CD4-positive, alpha-beta T cell treated with Interleukin-15 for 4 hours (primary cell): ENCODE measurements at regions not wholly inside any gene's neighbourhood (a gene's known extent, or its start where the extent isn't known, plus 50 kb on each side); places are given as distances from the start of the nearest gene placed in this dataset.
"Not testable (repeated sequence)": the region's sequence is repeated elsewhere in the genome, so short reads cannot be mapped to it uniquely, and the experiment has no call there.

ENCODE experiments used
- DNase-seq: peaks from one replicate; pipeline ENCODE4 v3.0.0-alpha.2; 2020; ENCODE audit warnings: low spot score

DNA sequence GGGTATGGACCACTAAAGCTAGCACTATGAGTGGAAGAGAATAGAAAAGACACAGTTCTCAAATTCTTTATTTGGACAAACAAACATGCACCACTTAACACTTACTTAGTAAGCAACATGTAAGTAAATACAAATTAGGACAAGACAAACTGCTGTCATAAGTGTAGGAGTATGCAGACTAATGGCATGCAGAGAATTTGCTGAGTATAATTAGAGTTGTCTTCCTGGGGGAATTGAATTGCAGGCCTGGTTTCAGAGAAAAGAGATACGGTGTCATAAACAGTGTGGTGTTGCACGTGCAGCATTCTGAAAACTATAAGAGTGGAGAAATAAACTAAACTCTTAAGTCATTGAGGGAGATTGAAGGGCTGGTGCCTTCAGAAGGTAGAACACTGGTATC is 125.2 kb upstream of the EYA4 start:
- DNase-seq = no peak

- no peak for DNase-seq
Observed at GRCh38 chr6:133128191-133128590, 113.0 kb upstream of the EYA4 start.

- no peak for DNase-seq
Observed at GRCh38 chr6:133129556-133129955, 111.6 kb upstream of the EYA4 start.

GRCh38 chr6:133130863-133131262 is 110.3 kb upstream of the EYA4 start:
- DNase-seq = no peak

GRCh38 chr6:133131621-133132465 is 109.3 kb upstream of the EYA4 start:
- no peak for DNase-seq

DNA sequence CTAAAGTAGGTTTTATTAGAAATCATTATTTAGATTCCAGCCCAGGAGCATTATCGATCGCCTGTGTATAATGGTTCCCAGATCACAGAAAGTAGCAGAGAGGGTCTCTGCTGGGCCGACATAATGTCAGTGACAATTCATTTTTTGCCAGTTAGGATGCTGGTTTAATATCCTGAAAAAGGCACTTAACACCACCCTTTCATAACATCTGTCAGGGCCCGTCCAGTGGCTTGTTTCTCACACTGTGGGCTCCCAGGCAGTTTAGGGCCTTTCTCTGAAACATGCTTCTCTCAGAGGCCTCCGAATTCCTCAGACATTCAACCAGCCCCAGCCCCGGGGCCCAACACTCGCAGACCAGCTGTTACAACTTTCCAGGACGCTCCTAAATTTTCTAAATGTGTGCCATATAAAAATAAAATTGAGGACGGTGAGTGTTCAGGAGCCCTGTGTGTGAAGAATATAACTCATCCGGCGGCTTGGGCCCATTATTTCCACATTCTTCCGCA is 108.6 kb upstream of the EYA4 start:
- DNase-seq = no peak

DNA sequence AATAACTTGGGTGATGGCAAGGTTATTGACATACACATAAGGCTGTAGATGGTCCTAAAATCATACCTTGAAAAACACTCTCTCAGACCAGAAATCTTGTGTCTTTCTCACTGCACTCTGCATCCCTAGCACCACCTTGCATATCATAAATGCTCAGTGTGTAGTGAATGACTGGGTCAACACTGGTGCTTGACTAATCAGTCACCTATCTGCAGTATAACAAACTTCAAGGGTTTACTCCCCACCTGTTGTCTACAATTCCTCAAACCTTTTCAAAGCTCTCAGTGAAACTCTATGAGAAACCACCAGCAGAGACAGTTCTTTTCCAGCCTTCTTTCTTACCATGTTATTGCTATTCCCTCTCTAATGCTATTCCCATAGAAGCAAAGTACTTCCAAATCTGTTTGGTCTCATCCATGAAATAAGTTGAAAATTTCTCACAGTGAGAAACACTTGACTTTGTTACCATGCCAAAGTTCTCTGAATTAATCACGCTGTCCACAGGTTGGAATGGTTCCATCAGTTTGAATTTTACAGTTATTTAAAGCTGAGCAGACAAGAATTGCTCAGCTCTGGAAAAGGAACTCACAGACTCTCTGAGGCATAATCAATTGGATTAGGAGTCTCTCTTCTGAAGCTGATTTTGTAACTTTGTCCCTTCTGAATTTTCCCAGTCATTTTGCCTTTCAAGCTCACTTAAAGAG is 104.8 kb upstream of the EYA4 start:
- DNase-seq = no peak

- DNase-seq = not testable (repeated sequence)
Observed at GRCh38 chr6:133147470-133148184, 93.5 kb upstream of the EYA4 start.

DNA sequence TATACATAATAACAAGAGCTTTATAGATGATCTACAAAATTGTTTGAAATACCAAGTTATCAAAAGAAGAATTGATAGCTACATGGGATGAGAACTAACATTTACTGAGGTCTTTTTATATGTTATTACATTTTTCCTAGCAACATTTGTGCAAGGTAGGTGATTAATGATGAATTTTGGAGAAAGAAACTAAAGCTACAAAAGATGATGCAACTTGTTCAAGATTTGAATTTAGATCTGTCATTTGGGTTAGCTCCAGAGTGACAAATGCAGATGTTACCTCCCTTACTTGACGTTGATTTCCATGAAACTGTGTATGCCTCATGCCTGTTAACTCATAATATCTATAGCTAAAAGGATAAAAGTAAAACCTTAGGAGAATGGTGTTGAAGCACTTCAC is 84.5 kb upstream of the EYA4 start:
- DNase-seq = no peak

GRCh38 chr6:133157995-133158394 is 83.2 kb upstream of the EYA4 start:
- DNase-seq = no peak

- DNase-seq = no peak
Observed at GRCh38 chr6:133159255-133159795, 81.8 kb upstream of the EYA4 start.

GRCh38 chr6:133160536-133160935 is 80.6 kb upstream of the EYA4 start:
- DNase-seq = no peak

DNA sequence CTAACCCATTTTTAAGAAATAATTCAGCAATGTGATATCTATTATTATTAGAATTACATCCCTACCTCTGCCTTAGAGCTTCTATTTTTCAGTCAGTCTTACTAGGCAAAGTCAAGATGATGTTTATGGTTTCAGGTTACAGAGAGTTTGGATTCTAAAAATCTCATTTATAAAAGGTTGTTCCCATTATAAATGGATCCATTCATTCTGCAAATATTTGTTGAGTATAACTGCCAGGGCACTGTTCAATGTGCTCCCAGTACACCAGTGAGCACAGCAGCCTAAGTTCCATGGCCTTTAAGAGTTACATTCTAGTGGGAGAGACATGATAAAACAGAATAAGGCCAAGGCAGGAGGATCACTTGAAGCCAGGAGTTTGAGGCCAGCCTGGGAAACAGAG is 75.9 kb upstream of the EYA4 start:
- DNase-seq = no peak

DNA sequence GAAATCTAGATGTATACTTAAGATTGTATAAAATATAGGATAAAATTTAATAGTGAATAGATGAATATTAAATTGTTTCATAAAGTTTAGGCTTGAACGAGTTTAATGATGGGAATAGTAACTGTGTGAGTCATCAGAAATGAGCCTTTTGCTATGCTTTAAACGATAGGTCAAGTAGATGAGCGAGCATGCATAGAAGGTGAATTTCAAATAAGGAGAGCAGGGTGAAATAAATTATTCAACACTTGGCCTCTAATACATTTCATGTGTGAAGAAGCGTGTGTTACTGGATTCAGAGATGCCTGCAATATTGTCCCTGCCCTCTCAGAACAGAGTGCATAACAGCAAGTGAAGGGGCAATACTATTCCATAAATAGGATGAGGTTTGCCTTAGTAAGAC is 74.4 kb upstream of the EYA4 start:
- no peak for DNase-seq

- DNase-seq = no peak
Observed at GRCh38 chr6:133169901-133170300, 71.3 kb upstream of the EYA4 start.

DNA sequence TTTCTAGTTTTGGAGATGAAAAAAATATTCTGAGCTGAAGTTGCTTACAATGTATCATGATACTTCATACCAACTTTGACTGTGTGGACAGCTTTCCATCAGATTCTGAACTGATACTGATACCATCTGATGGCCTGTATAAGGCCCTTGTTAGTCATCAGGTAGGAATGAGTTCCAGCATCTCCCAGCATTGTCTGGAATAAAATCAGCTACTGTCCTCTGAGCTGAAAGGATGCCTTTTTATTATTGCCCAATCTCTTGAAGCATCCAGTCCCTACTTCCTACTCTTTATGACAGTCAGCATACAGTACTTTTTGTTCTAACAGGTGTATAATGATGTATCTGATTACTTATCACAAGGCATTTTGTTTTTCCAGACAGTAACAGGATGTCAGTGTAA is 70.6 kb upstream of the EYA4 start:
- DNase-seq = no peak

- DNase-seq = no peak
Observed at GRCh38 chr6:133171989-133172604, 69.1 kb upstream of the EYA4 start.

DNA sequence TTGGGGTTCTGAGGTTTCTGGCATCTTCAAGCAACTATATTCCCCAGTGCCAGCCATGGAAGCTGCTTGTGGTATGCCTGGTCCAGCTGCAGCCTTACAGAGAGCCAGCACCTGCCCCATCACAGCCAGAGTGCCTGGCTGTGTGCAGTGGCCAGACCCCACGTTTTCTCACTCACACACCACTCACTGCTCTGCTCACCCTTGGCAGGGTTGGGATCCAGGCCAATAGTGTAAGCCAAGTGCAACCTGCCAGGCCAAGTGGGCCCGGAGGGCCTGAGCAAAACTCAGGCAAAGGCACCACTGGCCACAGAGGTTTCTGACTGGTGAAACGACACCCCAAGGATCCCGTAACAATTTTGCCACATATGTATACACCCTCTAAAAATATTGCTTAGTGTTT is 67.9 kb upstream of the EYA4 start:
- no peak for DNase-seq

DNA sequence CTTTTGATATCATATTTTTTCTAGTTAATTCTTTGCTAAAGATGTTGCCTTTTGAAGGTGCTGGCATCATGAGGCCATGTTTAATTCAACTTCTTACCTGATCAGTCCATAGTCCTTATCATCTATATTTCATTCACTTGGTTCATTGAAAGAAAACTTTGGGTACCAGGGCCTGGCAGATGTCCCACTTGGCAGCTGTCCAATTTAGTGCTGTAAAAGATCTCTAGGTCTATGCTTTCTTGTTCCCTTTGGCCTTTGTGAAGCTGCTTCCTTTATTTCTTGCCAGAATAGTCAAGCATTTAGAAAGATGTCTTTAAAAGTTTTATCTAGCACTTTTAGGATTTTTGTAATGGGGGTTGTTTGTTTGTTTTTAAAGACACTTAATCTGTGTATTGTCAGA is 61.7 kb upstream of the EYA4 start:
- no peak for DNase-seq

DNA sequence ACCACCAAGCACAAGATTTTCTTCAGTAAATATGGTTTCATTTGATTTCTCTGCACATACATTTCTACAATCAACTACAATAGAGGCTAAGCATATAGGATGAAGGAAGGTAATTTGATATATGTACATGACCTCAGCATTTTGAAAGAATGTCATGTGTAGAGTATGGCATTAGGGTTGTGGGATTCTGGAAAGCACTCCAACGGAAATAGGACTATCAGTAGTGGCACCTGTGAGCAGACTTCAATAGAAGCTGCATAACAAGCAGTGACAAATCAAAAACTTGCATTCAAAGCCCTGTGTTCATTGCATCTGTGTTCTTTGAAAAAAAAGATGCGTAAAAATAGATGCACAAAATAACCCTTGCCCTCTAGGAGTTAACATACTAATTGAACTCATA is 57.5 kb upstream of the EYA4 start:
- no peak for DNase-seq

GRCh38 chr6:133184798-133185372 is 56.3 kb upstream of the EYA4 start:
- DNase-seq = no peak

GRCh38 chr6:133185731-133186130 is 55.4 kb upstream of the EYA4 start:
- DNase-seq = no peak
